GM12891 (cell line): ENCODE measurements at regions not wholly inside any gene's neighbourhood (a gene's known extent, or its start where the extent isn't known, plus 50 kb on each side); places are given as distances from the start of the nearest gene placed in this dataset.

Experiments
- POLR2A ChIP-seq: IDR thresholded peaks from 2 replicates; pipeline ENCODE4 v1.6.1; 2011; ENCODE audit warnings: low read depth, low read length, control low read depth
- POLR2AphosphoS5 ChIP-seq: IDR thresholded peaks from 2 replicates; pipeline ENCODE4 v1.6.1; 2011; ENCODE audit warnings: low read depth, low read length, control low read depth
- POU2F2 ChIP-seq: IDR thresholded peaks from 2 replicates; pipeline ENCODE4 v1.6.1; 2011; ENCODE audit warnings: low read depth, mild to moderate bottlenecking, control low read depth, low read length, moderate library complexity
- TAF1 ChIP-seq: IDR thresholded peaks from 2 replicates; pipeline ENCODE4 v1.6.1; 2011; ENCODE audit warnings: low read depth, low read length, control low read depth

GRCh38 chr11:121927097-121927785, 188.8 kb downstream of the BLID start:
- TF ChIP-seq POLR2AphosphoS5 (no peak), POLR2A (no peak), TAF1 (no peak), POU2F2 (no peak)
